ENCODE measurements at regions not wholly inside any gene's neighbourhood (a gene's known extent, or its start where the extent isn't known, plus 50 kb on each side); places are given as distances from the start of the nearest gene placed in this dataset.

DNA sequence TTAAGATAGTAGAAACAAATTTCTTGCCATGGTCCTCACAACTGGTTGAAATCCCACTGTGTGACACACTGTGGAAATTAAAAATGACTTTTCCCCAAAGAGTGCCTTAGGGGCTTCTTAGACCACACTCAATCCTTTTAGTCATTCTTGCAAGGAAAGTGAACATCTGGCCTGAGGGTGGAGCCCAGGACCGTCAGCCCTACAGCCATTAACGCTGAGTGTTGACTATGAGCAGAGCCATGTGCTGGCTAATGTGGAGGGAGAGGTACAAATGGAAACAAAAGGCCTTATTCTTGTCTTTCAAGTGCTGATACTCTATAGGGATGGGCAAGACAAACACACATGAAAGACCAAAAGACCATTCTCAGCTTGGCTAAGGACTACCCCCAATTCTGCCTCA, 456.5 kb downstream of the ZSWIM6 start:
- H3K14ac ChIP-seq (ENCODE audit: low read length): no peak overlapping the region
- H4K91ac ChIP-seq (ENCODE audit: low read depth, low read length, poor library complexity): no peak overlapping the region
- no peaks in the 10 kb centered on the region for H3K79me1 ChIP-seq (ENCODE audit: low read depth, low read length)
- no peak overlapping the region for H3K18ac ChIP-seq (ENCODE audit: low read length)
- peaks cover 0 to 2% of the 10 kb centered on the region in 2 donors for H3K4me1 ChIP-seq (ENCODE audit: control insufficient read depth in 2 of 2, insufficient read depth in 1 of 2, low read depth in 1 of 2, low read length in 2 of 2)
- no peak overlapping the region for H2AK5ac ChIP-seq (ENCODE audit: low read depth, low read length)
- no peak overlapping the region for H3K23ac ChIP-seq (ENCODE audit: low read depth, low read length, poor library complexity)
- no peak overlapping the region for H3K4ac ChIP-seq (ENCODE audit: low read length)
- H3K9ac ChIP-seq (ENCODE audit: low read depth, low read length, poor library complexity): no peak overlapping the region
- no peak overlapping the region for H4K8ac ChIP-seq (ENCODE audit: low read depth, low read length)
- DNase-seq (ENCODE audit: low spot score): no peak
- H3K9me3 ChIP-seq (replicated peaks in 1 of 2; ENCODE audit: control insufficient read depth in 2 of 2, insufficient read depth in 1 of 2, low read depth in 1 of 2, low read length in 2 of 2): no peaks in the 10 kb centered on the region
- no peak overlapping the region for H2BK15ac ChIP-seq (ENCODE audit: low read length)
- no peak overlapping the region for H2AFZ ChIP-seq (ENCODE audit: low read length)
- no peak overlapping the region for H2BK120ac ChIP-seq (ENCODE audit: low read depth, low read length)
- no peaks in the 10 kb centered on the region for H3K36me3 ChIP-seq (replicated peaks in 1 of 2; ENCODE audit: control insufficient read depth in 2 of 2, insufficient read depth in 2 of 2, low read length in 2 of 2)
- no peak overlapping the region for H3K27ac ChIP-seq (replicated peaks; ENCODE audit: low read length)
- no peak overlapping the region for H3K4me2 ChIP-seq (ENCODE audit: insufficient read depth, low read length, poor library complexity, severe bottlenecking)
- WGBS, 2 donors (ENCODE audit: extremely low coverage in 2 of 2, insufficient read length in 2 of 2, insufficient replicate concordance in 1 of 2): no CpG with 5 or more reads among the region's 2 CpGs
- H3K4me3 ChIP-seq (ENCODE audit: low read length in 2 of 2): no peak overlapping the region
- no peak overlapping the region for H2BK12ac ChIP-seq (ENCODE audit: low read length)
- no peak overlapping the region for H2BK5ac ChIP-seq (ENCODE audit: low read length)
- no peaks in the 10 kb centered on the region for H3K27me3 ChIP-seq (ENCODE audit: control insufficient read depth in 3 of 3, insufficient read depth in 3 of 3, low read depth in 1 of 3, low read length in 3 of 3)

DNA sequence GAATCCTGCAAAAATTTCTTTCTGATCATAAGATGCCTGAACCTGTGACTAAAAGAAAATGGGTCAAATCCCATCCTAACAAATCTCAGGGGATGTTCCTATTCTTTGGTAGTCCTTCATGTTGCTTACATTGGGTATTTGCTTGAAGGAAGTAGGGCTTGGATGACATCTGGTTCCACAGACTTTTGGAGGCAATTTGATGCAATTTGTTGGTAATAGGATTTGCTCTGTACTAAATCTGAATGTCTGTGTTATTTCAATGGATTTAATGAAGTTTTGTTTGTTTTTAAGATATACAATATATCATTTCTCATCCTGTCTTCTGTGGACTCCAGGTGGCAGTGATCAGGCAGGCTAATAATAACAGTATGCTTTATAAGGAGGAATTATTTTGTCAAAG, 457.9 kb downstream of the ZSWIM6 start:
- no peak overlapping the region for H2AK5ac ChIP-seq (ENCODE audit: low read depth, low read length)
- no peak overlapping the region for H2AFZ ChIP-seq (ENCODE audit: low read length)
- no peaks in the 10 kb centered on the region for H3K27me3 ChIP-seq (ENCODE audit: control insufficient read depth in 3 of 3, insufficient read depth in 3 of 3, low read depth in 1 of 3, low read length in 3 of 3)
- no peak overlapping the region for H3K4ac ChIP-seq (ENCODE audit: low read length)
- no peak overlapping the region for H3K18ac ChIP-seq (ENCODE audit: low read length)
- no peaks in the 10 kb centered on the region for H3K9me3 ChIP-seq (replicated peaks in 1 of 2; ENCODE audit: control insufficient read depth in 2 of 2, insufficient read depth in 1 of 2, low read depth in 1 of 2, low read length in 2 of 2)
- no peak overlapping the region for H3K4me3 ChIP-seq (ENCODE audit: low read length in 2 of 2)
- H3K23ac ChIP-seq (ENCODE audit: low read depth, low read length, poor library complexity): no peak overlapping the region
- no peak overlapping the region for H2BK15ac ChIP-seq (ENCODE audit: low read length)
- H4K8ac ChIP-seq (ENCODE audit: low read depth, low read length): no peak overlapping the region
- no peak overlapping the region for H3K4me2 ChIP-seq (ENCODE audit: insufficient read depth, low read length, poor library complexity, severe bottlenecking)
- no peak overlapping the region for H2BK12ac ChIP-seq (ENCODE audit: low read length)
- no peak overlapping the region for H3K9ac ChIP-seq (ENCODE audit: low read depth, low read length, poor library complexity)
- no peak for DNase-seq (ENCODE audit: low spot score)
- no peak overlapping the region for H2BK5ac ChIP-seq (ENCODE audit: low read length)
- no peaks in the 10 kb centered on the region for H3K36me3 ChIP-seq (replicated peaks in 1 of 2; ENCODE audit: control insufficient read depth in 2 of 2, insufficient read depth in 2 of 2, low read length in 2 of 2)
- H3K79me1 ChIP-seq (ENCODE audit: low read depth, low read length): no peaks in the 10 kb centered on the region
- H4K91ac ChIP-seq (ENCODE audit: low read depth, low read length, poor library complexity): no peak overlapping the region
- H3K4me1 ChIP-seq (ENCODE audit: control insufficient read depth in 2 of 2, insufficient read depth in 1 of 2, low read depth in 1 of 2, low read length in 2 of 2): peaks cover 0 to 2% of the 10 kb centered on the region in 2 donors
- no peak overlapping the region for H3K14ac ChIP-seq (ENCODE audit: low read length)
- no peak overlapping the region for H2BK120ac ChIP-seq (ENCODE audit: low read depth, low read length)
- H3K27ac ChIP-seq (replicated peaks; ENCODE audit: low read length): no peak overlapping the region

DNA sequence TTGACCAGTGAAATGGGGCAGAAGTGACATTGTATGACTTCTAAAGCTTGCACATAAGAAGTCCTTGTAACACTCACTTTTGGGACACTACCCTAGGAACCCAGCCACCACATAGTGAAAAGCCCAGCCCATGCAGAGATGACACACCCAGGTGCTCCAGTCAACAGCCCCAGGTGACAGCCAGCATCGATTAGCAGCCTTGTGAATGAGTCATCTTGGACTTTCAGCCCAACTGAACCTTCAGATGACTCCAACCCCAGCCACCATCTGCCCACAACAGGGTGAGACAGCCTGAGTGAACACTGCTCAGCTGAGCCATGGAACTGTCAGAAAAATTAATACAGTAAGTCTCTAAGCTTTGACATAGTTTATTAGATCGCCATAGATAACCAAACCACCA, 458.6 kb downstream of the ZSWIM6 start:
- Histone ChIP-seq H3K9me3 (replicated peaks in 1 of 2; ENCODE audit: control insufficient read depth in 2 of 2, insufficient read depth in 1 of 2, low read depth in 1 of 2, low read length in 2 of 2) (no peaks in the 10 kb centered on the region), H4K91ac (ENCODE audit: low read depth, low read length, poor library complexity) (no peak overlapping the region), H2BK15ac (ENCODE audit: low read length) (no peak overlapping the region), H3K9ac (ENCODE audit: low read depth, low read length, poor library complexity) (no peak overlapping the region), H3K4me1 (ENCODE audit: control insufficient read depth in 2 of 2, insufficient read depth in 1 of 2, low read depth in 1 of 2, low read length in 2 of 2) (peaks cover 0 to 2% of the 10 kb centered on the region in 2 donors), H4K8ac (ENCODE audit: low read depth, low read length) (no peak overlapping the region), H2BK12ac (ENCODE audit: low read length) (no peak overlapping the region), H3K4me2 (ENCODE audit: insufficient read depth, low read length, poor library complexity, severe bottlenecking) (no peak overlapping the region), H2BK5ac (ENCODE audit: low read length) (no peak overlapping the region), H2BK120ac (ENCODE audit: low read depth, low read length) (no peak overlapping the region), H3K27ac (replicated peaks; ENCODE audit: low read length) (no peak overlapping the region), H3K4ac (ENCODE audit: low read length) (no peak overlapping the region), H3K23ac (ENCODE audit: low read depth, low read length, poor library complexity) (no peak overlapping the region), H3K27me3 (ENCODE audit: control insufficient read depth in 3 of 3, insufficient read depth in 3 of 3, low read depth in 1 of 3, low read length in 3 of 3) (no peaks in the 10 kb centered on the region), H3K18ac (ENCODE audit: low read length) (no peak overlapping the region), H3K14ac (ENCODE audit: low read length) (no peak overlapping the region), H3K4me3 (ENCODE audit: low read length in 2 of 2) (no peak overlapping the region), H3K36me3 (replicated peaks in 1 of 2; ENCODE audit: control insufficient read depth in 2 of 2, insufficient read depth in 2 of 2, low read length in 2 of 2) (no peaks in the 10 kb centered on the region), H3K79me1 (ENCODE audit: low read depth, low read length) (no peaks in the 10 kb centered on the region), H2AFZ (ENCODE audit: low read length) (no peak overlapping the region), H2AK5ac (ENCODE audit: low read depth, low read length) (no peak overlapping the region)
- no peak for DNase-seq (ENCODE audit: low spot score)
- no CpG with 5 or more reads among the region's 2 CpGs for WGBS, 2 donors (ENCODE audit: extremely low coverage in 2 of 2, insufficient read length in 2 of 2, insufficient replicate concordance in 1 of 2)

DNA sequence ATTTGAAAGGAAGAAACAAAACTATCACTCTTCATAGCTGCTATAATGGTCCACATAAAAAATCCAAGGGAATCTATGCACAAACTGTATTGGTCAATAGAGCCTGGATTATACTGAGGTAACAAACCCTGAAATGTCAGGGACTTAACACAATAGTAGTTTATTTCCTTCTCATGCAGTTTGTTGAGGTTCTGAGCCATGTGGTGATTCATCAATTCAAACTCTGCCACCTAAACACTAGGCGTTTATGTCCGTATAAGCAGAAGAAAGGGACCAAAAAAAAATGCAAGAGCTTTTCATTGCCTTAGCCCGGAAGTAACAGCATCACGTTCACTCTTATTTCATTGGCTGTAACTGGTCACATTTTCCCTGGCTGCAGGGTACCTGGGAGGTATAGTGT, 464.7 kb downstream of the ZSWIM6 start:
- Histone ChIP-seq H3K79me1 (ENCODE audit: low read depth, low read length) (no peaks in the 10 kb centered on the region), H2AK5ac (ENCODE audit: low read depth, low read length) (no peak overlapping the region), H3K4me1 (ENCODE audit: control insufficient read depth in 2 of 2, insufficient read depth in 1 of 2, low read depth in 1 of 2, low read length in 2 of 2) (no peaks in the 10 kb centered on the region), H2BK15ac (ENCODE audit: low read length) (no peak overlapping the region), H3K4me2 (ENCODE audit: insufficient read depth, low read length, poor library complexity, severe bottlenecking) (no peak overlapping the region), H2BK5ac (ENCODE audit: low read length) (no peak overlapping the region), H4K8ac (ENCODE audit: low read depth, low read length) (no peak overlapping the region), H3K18ac (ENCODE audit: low read length) (no peak overlapping the region), H3K36me3 (replicated peaks in 1 of 2; ENCODE audit: control insufficient read depth in 2 of 2, insufficient read depth in 2 of 2, low read length in 2 of 2) (no peaks in the 10 kb centered on the region), H3K23ac (ENCODE audit: low read depth, low read length, poor library complexity) (no peak overlapping the region), H2BK12ac (ENCODE audit: low read length) (no peak overlapping the region), H3K27me3 (ENCODE audit: control insufficient read depth in 3 of 3, insufficient read depth in 3 of 3, low read depth in 1 of 3, low read length in 3 of 3) (no peaks in the 10 kb centered on the region), H3K27ac (replicated peaks; ENCODE audit: low read length) (no peak overlapping the region), H4K91ac (ENCODE audit: low read depth, low read length, poor library complexity) (no peak overlapping the region), H3K4me3 (ENCODE audit: low read length in 2 of 2) (no peak overlapping the region), H2BK120ac (ENCODE audit: low read depth, low read length) (no peak overlapping the region), H2AFZ (ENCODE audit: low read length) (no peak overlapping the region), H3K4ac (ENCODE audit: low read length) (no peak overlapping the region), H3K9ac (ENCODE audit: low read depth, low read length, poor library complexity) (no peak overlapping the region), H3K9me3 (replicated peaks in 1 of 2; ENCODE audit: control insufficient read depth in 2 of 2, insufficient read depth in 1 of 2, low read depth in 1 of 2, low read length in 2 of 2) (no peaks in the 10 kb centered on the region), H3K14ac (ENCODE audit: low read length) (no peak overlapping the region)
- DNase-seq (ENCODE audit: low spot score): no peak
- no CpG with 5 or more reads among the region's 4 CpGs for WGBS, 2 donors (ENCODE audit: extremely low coverage in 2 of 2, insufficient read length in 2 of 2, insufficient replicate concordance in 1 of 2)
